ENCODE measurements at regions not wholly inside any gene's neighbourhood (a gene's known extent, or its start where the extent isn't known, plus 50 kb on each side); places are given as distances from the start of the nearest gene placed in this dataset.
"Not testable (repeated sequence)": the region's sequence is repeated elsewhere in the genome, so short reads cannot be mapped to it uniquely, and the experiment has no call there.

DNA sequence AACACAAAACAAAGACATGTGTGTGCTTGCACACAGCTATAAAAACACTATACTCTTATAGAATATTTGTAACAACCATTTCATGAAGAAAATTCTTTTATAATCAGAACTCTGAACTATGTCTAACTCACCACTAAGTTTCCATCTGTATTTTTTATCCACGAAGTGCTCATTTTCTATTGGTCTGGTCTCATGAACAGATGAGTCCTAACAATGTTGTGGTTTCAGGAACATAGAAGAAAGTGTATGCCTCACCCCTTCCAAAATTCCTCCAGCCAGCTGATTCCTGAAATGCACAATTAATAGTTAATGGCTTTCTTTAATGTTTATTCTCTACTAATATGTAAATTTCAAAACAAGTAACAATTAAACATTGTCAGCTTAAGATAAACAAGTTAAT, 325.3 kb upstream of the GRAMD2B start:
- DNase-seq (ENCODE audit: low read depth in 2 of 2): no peak

DNA sequence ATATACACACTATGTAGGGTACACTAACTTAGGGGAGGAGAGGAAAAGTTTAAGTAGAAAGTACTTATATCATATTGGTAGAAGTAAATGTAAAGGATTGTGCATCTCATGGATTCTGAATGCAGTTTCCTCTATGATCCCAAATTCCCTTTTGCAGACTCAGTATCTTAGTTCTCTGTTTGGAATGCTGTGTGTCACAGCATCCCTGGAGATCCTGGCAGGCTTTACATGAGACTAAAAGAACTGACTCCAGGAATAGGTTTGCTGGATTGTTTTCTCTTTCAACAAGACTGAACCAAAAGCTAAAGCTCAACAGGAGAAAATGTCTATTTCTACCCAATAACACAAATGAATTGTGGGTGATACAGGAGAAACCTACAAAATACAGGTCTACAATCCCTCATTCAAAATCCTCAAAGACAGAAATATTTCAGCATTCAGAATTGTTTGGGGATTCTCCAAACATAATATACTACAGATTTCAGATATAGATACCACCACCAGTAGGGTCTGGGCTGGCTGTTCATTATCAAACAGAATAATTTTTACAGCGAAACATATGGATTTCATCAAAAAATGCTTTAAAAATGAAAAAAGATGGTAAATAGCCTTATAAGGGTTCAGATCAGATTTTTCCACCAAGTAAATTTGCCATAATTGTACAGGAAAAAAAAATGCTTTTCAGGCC, 324.7 kb upstream of the GRAMD2B start:
- no peak for DNase-seq (ENCODE audit: low read depth in 2 of 2)

DNA sequence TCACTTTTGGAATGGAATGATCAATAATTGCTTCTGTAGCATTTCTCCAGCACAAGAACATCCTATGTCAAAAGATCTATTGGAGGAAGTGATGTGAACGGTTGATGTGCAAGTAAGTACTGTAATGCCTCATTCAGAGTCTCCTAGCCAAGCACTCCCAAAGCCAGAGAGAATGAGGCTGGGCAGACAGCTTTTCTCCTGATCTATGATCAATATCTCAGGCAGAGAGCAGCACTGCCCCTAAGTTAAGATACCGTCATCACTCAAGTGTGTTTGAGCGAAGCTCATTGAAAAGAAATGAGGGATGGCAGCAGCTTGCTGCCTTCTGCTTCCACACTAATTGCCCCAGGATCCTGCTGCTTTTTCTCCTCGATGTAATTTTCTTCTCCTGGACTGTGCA, 324.1 kb upstream of the GRAMD2B start:
- DNase-seq (ENCODE audit: low read depth in 2 of 2): no peak

DNA sequence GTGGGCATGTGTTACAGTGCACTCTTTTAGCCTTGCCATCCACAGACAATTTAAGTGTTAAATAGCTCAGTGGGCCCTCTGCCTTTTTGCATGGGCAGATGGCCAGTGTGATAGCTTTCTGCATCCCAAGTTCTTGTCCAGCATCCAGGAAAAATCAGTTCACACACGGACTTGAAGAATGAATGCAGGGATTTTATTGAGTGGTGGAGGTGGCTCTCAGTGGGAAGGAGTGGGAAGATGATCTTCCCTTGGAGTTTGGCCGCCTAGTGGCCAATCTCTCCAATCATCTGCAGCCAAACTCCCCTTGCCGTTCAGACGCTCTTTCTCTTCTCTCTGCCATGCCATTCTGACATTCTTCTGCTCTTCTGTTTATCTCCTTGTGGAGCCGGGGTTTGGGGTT, 322.4 kb upstream of the GRAMD2B start:
- no peak for DNase-seq (ENCODE audit: low read depth in 2 of 2)

GRCh38 chr5:126101901-126102300, 321.3 kb upstream of the GRAMD2B start:
- no peak for DNase-seq (ENCODE audit: low read depth in 2 of 2)

DNA sequence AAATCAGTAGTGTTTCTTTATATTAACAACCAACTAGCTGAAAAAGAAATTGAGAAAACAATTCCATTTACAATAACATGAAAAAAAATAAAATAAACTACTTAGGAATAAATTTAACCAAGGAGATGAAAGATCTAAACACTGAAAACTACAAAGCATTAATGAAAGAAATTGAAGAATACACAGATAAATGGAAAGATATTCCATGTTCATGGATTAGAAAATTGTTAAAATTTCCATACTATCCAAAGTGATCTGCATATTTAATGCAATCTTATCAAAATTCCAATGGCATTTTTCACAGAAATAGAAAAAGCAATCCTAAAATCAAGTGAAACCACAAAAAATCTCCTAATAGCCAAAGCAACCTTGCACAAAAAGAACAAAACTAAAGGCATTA, 320.2 kb upstream of the GRAMD2B start:
- no peak for DNase-seq (ENCODE audit: low read depth in 2 of 2)

DNA sequence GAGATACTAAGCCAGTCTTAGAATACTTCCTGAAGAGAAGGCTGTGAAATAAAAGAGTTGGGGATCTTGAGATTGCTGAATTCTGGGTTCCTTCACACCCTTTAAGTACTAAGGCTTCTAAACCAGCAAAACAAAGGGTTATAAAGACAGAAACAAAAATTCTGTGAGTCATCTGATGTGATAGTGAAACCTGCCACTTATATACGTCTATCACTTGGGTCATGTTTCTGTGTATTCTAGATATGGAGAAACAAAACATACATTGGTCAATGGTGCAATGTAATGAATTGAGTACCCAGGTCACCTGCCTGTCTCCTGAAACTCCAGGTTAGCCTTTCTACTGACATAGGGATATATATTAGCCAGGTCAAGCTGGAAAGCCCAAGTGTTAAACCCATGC, 319.3 kb upstream of the GRAMD2B start:
- no peak for DNase-seq (ENCODE audit: low read depth in 2 of 2)

- DNase-seq (ENCODE audit: low read depth in 2 of 2): no peak
Observed at GRCh38 chr5:126104341-126104740, 318.9 kb upstream of the GRAMD2B start.

DNA sequence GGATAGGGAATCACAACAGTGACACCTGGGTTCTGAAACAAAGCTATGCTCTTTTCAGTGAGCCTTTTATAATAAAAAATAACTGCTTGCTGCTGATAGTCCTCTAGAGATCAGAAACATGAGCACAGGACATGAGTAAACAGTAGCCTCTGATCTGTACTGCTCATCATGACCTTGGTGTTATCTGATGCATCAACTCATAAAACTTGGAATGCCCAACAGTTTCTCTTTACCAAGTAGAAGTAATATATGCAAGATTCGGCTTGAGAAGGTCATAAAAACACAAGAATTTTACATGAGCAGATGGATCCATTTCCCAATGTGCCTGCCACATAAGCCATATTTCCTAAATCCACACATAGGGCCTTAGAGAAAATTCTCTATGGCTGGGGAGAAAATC, 318.3 kb upstream of the GRAMD2B start:
- DNase-seq (ENCODE audit: low read depth in 2 of 2): no peak

DNA sequence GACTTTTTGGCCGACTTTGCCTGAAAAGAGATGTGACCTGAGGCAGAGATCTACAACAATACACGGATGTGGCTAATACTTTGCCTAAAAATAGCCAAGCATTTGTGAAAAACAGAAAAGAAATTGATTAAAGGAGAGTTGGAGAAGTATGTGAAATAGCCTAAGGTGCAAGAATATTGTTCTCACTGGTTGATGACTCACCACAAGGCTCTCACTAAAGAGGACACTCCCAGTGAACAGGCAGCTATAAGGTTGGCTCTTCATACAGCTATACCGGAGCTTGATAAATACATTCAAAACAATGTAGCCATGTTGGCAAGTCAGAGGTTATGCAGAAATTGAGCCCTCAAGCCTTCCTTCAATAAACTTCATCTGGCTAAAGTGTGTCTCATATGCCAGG, 317.2 kb upstream of the GRAMD2B start:
- DNase-seq (ENCODE audit: low read depth in 2 of 2): no peak

GRCh38 chr5:126107381-126107780, 315.8 kb upstream of the GRAMD2B start:
- DNase-seq (ENCODE audit: low read depth in 2 of 2): no peak

- DNase-seq (ENCODE audit: low read depth in 2 of 2): no peak
Observed at GRCh38 chr5:126108470-126108869, 314.7 kb upstream of the GRAMD2B start.

- no peak for DNase-seq (ENCODE audit: low read depth in 2 of 2)
Observed at GRCh38 chr5:126115059-126115629, 308.1 kb upstream of the GRAMD2B start.

- DNase-seq (ENCODE audit: low read depth in 2 of 2): no peak
Observed at GRCh38 chr5:126117044-126117443, 306.2 kb upstream of the GRAMD2B start.

GRCh38 chr5:126119887-126120442, 303.2 kb upstream of the GRAMD2B start:
- DNase-seq (ENCODE audit: low read depth in 2 of 2): no peak

DNA sequence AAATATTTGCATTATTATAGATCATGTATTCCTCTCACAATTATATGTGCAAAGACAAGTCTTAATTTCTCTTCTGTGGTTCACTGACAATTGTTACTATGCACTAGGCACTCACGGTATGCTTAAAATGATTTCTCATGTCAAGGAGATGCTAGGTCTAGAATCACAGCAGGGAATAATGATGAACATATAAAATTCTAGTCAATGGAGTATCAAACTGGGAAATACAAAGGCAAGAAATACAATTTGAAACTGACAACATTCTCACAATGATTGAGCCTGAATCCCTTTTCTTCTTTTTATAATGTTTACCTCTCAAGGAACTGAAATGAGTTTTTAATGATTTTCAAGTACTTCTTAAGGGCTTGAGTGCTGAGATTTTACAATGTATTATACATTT, 302.3 kb upstream of the GRAMD2B start:
- no peak for DNase-seq (ENCODE audit: low read depth in 2 of 2)

- no peak for DNase-seq (ENCODE audit: low read depth in 2 of 2)
Observed at GRCh38 chr5:126122942-126123341, 300.3 kb upstream of the GRAMD2B start.

GRCh38 chr5:126124706-126125345, 298.4 kb upstream of the GRAMD2B start:
- DNase-seq (ENCODE audit: low read depth in 2 of 2): no peak

GRCh38 chr5:126125407-126125806, 297.8 kb upstream of the GRAMD2B start:
- no peak for DNase-seq (ENCODE audit: low read depth in 2 of 2)

DNA sequence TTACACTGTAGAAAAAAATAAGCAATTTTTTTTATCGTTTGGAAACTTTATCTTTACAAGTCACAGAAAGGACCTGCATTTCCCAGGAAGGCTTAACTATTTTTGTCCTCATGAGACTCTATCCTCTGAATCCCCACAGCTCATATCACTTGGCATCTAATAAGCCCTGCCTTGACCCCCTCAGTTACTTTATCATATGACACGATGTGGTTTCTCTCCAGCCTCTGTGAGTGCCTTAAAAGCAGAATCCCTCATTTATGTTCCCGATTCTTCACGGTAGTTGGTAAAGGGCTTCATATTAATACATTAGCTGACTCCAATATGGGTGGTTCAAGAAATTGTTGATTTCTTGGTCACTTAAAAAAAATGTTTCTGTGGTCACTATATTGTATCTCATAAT, 296.6 kb upstream of the GRAMD2B start:
- DNase-seq (ENCODE audit: low read depth in 2 of 2): no peak

DNA sequence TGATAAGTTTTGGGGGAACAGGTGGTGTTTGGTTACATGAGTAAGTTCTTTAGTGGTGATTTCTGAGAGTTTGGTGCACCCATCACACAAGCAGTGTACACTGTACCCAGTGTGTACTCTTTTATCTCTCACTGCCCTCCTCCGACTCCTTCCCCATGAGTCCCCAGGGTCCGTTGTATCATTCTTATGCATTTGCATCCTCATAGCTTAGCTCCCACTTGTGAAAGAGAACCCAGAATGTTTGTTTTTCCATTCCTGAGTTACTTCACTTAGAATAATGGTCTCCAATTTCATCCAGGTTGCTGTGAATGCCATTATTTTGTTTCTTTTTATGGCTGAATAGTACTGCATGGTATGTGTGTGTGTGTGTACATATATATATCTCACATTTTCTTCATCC, 295.8 kb upstream of the GRAMD2B start:
- DNase-seq (ENCODE audit: low read depth in 2 of 2): not testable (repeated sequence)

DNA sequence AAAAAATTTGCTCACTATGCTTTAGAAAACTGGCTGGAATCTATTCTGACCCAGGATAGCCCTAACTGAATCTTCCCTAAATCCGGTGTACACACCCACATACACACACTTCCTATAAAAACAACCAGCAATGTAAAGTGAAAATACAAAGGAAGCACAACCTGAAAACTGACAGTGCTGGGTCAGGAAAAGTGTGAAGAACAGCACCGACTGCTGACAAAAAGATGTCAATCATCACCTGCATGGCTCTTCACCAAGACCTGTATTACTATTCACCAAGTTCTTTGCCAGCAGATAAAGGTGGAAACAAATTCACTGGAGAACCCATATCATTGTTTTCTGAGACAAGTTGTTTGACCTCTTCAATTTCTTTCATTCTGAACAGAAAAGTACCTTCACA, 293.8 kb upstream of the GRAMD2B start:
- DNase-seq (ENCODE audit: low read depth in 2 of 2): no peak

DNA sequence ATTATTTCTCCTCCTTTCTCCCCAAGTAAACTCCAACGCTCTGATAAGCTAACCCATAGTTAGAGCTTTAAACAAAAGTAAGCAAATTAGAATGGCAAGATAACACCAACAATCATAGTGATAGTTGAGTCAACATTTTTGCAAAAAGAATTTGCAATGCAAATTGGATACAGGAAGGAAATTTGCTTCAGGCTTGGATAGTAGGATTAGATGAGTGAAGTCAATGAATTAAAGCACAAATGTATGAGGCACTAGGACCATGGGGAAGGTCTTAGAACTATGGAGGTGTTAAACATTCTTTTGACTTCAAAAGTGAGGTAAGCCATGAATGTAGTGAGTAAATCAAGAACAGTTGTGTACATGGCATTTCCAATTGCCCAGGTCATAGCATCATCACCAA, 289.8 kb upstream of the GRAMD2B start:
- no peak for DNase-seq (ENCODE audit: low read depth in 2 of 2)
